Activated CD4-positive, alpha-beta T cell treated with anti-CD3 and anti-CD28 coated beads, Interleukin-2, Interleukin-4, amounts not matched to agents 100 ng/mL and 50 ng/mL, durations not matched to agents 16 hours and 8 hours (primary cell): ENCODE measurements at regions not wholly inside any gene's neighbourhood (a gene's known extent, or its start where the extent isn't known, plus 50 kb on each side); places are given as distances from the start of the nearest gene placed in this dataset.

ENCODE experiments used
- DNase-seq: peaks from one replicate; pipeline ENCODE4 v3.0.0-alpha.2; 2020; ENCODE audit warnings: low spot score

- DNase-seq, result no peak
Observed at GRCh38 chr6:134523051-134523450, 205.1 kb upstream of the SGK1 start.

- no peak for DNase-seq
Observed at GRCh38 chr6:134521116-134521501, 203.2 kb upstream of the SGK1 start.

GRCh38 chr6:134520181-134521115 lies 202.5 kb upstream of the SGK1 start:
- no peak for DNase-seq

GRCh38 chr6:134519465-134519864 lies 201.6 kb upstream of the SGK1 start:
- peak; percentile 33 for DNase-seq

GRCh38 chr6:134517868-134518267 lies 200.0 kb upstream of the SGK1 start:
- no peak for DNase-seq

- no peak for DNase-seq
Observed at GRCh38 chr6:134517145-134517658, 199.3 kb upstream of the SGK1 start.

- no peak for DNase-seq
Observed at GRCh38 chr6:134516582-134516981, 198.7 kb upstream of the SGK1 start.

- DNase-seq, result no peak
Observed at GRCh38 chr6:134515986-134516385, 198.1 kb upstream of the SGK1 start.

- DNase-seq, result no peak
Observed at GRCh38 chr6:134512981-134513391, 195.1 kb upstream of the SGK1 start.

- no peak for DNase-seq
Observed at GRCh38 chr6:134511984-134512683, 194.2 kb upstream of the SGK1 start.

- DNase-seq, result no peak
Observed at GRCh38 chr6:134510920-134511319, 193.0 kb upstream of the SGK1 start.

GRCh38 chr6:134510142-134510541 lies 192.2 kb upstream of the SGK1 start:
- DNase-seq, result no peak

GRCh38 chr6:134508862-134509498 lies 191.1 kb upstream of the SGK1 start:
- no peak for DNase-seq

- DNase-seq, result no peak
Observed at GRCh38 chr6:134506162-134506561, 188.2 kb upstream of the SGK1 start.

- no peak for DNase-seq
Observed at GRCh38 chr6:134503585-134504281, 185.8 kb upstream of the SGK1 start.

- DNase-seq, result no peak
Observed at GRCh38 chr6:134502614-134503549, 185.0 kb upstream of the SGK1 start.

GRCh38 chr6:134495890-134496248 lies 178.0 kb upstream of the SGK1 start:
- DNase-seq, result no peak

- no peak for DNase-seq
Observed at GRCh38 chr6:134495203-134495889, 177.4 kb upstream of the SGK1 start.

GRCh38 chr6:134493789-134494188 lies 175.9 kb upstream of the SGK1 start:
- DNase-seq, result no peak

- no peak for DNase-seq
Observed at GRCh38 chr6:134491477-134491876, 173.6 kb upstream of the SGK1 start.
